IMR-90 (cell line): ENCODE measurements at regions not wholly inside any gene's neighbourhood (a gene's known extent, or its start where the extent isn't known, plus 50 kb on each side); places are given as distances from the start of the nearest gene placed in this dataset.

Experiments
- BHLHE40 ChIP-seq: fragments of 150-350 bp; IDR thresholded peaks from 2 replicates; pipeline ENCODE4 v1.6.1; 2016; ENCODE audit warnings: mild to moderate bottlenecking, low read depth, low read length
- CEBPB ChIP-seq: IDR thresholded peaks from 2 replicates; pipeline ENCODE4 v1.6.1; 2012; ENCODE audit warnings: low read depth, low read length, improper control_type of control experiment
- FOS ChIP-seq: fragments of 150-350 bp; IDR thresholded peaks from 2 replicates; pipeline ENCODE4 v1.6.1; 2016; ENCODE audit warnings: low read depth, low read length
- MXI1 ChIP-seq: IDR thresholded peaks from 2 replicates; pipeline ENCODE4 v1.6.1; 2012; ENCODE audit warnings: low read depth, mild to moderate bottlenecking, low read length, moderate library complexity, borderline replicate concordance
- POLR2A ChIP-seq: IDR thresholded peaks from 2 replicates; pipeline ENCODE4 v1.6.1; 2012; ENCODE audit warnings: mild to moderate bottlenecking, low read depth, low read length
- RAD21 ChIP-seq: IDR thresholded peaks from 2 replicates; pipeline ENCODE4 v1.6.1; 2012; ENCODE audit warnings: low read length, improper control_type of control experiment
- RCOR1 ChIP-seq: IDR thresholded peaks from 2 replicates; pipeline ENCODE4 v1.6.1; 2012; ENCODE audit warnings: mild to moderate bottlenecking, low read length, improper control_type of control experiment; ENCODE audit not compliant: insufficient replicate concordance
- RFX5 ChIP-seq: IDR thresholded peaks from 2 replicates; pipeline ENCODE4 v1.8.0; 2012; ENCODE audit warnings: low read depth, mild to moderate bottlenecking, low read length, moderate library complexity
- SMC3 ChIP-seq: fragments of 150-350 bp; IDR thresholded peaks from 2 replicates; pipeline ENCODE4 v1.6.1; 2016; ENCODE audit warnings: low read depth, mild to moderate bottlenecking, antibody characterized with exemption, low read length, moderate library complexity
- TF ChIP-seq, protein P1 (sequence below): conservative IDR thresholded peaks from 2 replicates; pipeline ENCODE4 v1.5.1; 2012; ENCODE audit warnings: mild to moderate bottlenecking, low read depth, low read length, improper control_type of control experiment
- TF ChIP-seq, protein P2 (sequence below): fragments of 150-350 bp; IDR thresholded peaks from 2 replicates; pipeline ENCODE4 v1.6.1; 2017; ENCODE audit warnings: mild to moderate bottlenecking, antibody characterized with exemption, low read length, low read depth

DNA sequence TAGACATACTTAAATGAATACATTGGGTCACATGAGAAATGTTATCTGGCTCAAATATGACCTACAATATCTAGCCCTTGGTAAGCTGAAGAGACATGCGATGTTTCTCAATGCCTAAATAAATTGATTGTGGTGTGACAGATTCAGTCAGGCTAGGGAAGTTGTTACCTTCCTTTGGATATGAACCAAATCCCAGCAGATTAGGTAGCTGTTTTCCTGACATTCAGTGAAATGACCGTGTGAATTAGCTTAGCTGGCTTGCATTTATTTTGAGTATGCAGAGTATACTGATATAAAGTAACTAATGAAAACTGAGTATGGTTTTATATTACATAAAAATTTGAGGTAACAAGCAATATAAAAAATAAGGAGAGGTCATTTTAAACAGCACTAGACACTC lies 288.2 kb downstream of the GJA1 start:
- no peak for TF ChIP-seq BHLHE40
- TF ChIP-seq, protein P1, sequence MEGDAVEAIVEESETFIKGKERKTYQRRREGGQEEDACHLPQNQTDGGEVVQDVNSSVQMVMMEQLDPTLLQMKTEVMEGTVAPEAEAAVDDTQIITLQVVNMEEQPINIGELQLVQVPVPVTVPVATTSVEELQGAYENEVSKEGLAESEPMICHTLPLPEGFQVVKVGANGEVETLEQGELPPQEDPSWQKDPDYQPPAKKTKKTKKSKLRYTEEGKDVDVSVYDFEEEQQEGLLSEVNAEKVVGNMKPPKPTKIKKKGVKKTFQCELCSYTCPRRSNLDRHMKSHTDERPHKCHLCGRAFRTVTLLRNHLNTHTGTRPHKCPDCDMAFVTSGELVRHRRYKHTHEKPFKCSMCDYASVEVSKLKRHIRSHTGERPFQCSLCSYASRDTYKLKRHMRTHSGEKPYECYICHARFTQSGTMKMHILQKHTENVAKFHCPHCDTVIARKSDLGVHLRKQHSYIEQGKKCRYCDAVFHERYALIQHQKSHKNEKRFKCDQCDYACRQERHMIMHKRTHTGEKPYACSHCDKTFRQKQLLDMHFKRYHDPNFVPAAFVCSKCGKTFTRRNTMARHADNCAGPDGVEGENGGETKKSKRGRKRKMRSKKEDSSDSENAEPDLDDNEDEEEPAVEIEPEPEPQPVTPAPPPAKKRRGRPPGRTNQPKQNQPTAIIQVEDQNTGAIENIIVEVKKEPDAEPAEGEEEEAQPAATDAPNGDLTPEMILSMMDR: no peak
- no peak for TF ChIP-seq POLR2A
- no peak for TF ChIP-seq RCOR1
- TF ChIP-seq, protein P2, sequence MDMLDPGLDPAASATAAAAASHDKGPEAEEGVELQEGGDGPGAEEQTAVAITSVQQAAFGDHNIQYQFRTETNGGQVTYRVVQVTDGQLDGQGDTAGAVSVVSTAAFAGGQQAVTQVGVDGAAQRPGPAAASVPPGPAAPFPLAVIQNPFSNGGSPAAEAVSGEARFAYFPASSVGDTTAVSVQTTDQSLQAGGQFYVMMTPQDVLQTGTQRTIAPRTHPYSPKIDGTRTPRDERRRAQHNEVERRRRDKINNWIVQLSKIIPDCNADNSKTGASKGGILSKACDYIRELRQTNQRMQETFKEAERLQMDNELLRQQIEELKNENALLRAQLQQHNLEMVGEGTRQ: no peak
- TF ChIP-seq CEBPB: no peak
- no peak for TF ChIP-seq MXI1
- no peak for TF ChIP-seq RAD21
- no peak for TF ChIP-seq RFX5
- no peak for TF ChIP-seq FOS
- TF ChIP-seq SMC3: no peak
